ENCODE measurements at regions not wholly inside any gene's neighbourhood (a gene's known extent, or its start where the extent isn't known, plus 50 kb on each side); places are given as distances from the start of the nearest gene placed in this dataset.

DNA sequence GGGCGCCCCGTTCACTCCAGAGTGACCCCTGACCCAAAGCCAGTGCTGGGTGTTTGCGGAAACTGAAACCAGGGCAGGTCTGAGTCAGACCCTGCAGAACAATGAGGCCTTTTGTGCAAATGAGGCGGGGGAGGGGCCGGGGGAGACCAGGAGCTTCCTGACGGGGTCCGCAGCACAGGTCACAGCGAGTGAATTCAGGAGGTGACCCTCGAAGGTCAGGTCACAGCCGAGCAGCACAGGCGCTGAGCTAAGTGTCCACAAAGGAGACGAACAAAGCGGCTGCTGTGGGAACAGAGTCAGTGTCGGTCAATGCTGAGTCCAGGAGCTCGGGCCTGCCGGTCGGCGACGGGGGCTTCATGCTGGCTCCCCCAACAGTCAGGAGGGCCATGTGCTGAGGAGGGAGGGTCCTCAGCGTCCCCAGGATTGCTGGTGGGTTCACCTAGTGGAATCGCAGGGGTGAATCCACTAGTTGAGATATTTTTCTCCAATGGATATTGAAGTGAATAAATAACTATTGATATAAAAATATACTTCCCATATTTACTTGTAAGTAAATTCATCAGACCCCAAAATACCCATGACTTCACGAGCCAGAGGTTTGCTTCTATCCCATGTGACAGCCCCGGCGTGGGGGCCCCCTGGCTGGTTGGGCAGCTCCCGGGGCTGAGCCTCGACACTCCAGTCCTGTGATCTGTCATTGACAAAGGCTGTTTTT, 188.4 kb upstream of the SULF2 start (continued):
- TF ChIP-seq, protein P1, sequence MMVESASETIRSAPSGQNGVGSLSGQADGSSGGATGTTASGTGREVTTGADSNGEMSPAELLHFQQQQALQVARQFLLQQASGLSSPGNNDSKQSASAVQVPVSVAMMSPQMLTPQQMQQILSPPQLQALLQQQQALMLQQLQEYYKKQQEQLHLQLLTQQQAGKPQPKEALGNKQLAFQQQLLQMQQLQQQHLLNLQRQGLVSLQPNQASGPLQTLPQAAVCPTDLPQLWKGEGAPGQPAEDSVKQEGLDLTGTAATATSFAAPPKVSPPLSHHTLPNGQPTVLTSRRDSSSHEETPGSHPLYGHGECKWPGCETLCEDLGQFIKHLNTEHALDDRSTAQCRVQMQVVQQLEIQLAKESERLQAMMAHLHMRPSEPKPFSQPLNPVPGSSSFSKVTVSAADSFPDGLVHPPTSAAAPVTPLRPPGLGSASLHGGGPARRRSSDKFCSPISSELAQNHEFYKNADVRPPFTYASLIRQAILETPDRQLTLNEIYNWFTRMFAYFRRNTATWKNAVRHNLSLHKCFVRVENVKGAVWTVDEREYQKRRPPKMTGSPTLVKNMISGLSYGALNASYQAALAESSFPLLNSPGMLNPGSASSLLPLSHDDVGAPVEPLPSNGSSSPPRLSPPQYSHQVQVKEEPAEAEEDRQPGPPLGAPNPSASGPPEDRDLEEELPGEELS (CRISPR knock-in tag; IDR thresholded peaks at IDR 0.05) = peak; percentile 84
- TF ChIP-seq, protein P2, sequence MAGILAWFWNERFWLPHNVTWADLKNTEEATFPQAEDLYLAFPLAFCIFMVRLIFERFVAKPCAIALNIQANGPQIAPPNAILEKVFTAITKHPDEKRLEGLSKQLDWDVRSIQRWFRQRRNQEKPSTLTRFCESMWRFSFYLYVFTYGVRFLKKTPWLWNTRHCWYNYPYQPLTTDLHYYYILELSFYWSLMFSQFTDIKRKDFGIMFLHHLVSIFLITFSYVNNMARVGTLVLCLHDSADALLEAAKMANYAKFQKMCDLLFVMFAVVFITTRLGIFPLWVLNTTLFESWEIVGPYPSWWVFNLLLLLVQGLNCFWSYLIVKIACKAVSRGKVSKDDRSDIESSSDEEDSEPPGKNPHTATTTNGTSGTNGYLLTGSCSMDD (CRISPR knock-in tag; IDR thresholded peaks at IDR 0.05) = no peak
- TF ChIP-seq CCDC6 (CRISPR knock-in tag; IDR thresholded peaks at IDR 0.05) (no peak), PPARG (CRISPR knock-in tag; conservative IDR thresholded peaks at IDR 0.05) (peak; percentile 97), NKX3-1 (CRISPR knock-in tag; IDR thresholded peaks at IDR 0.05) (0 out of 2 replicates have a peak, but pooled peaks have one; percentile 43), SSRP1 (CRISPR knock-in tag; IDR thresholded peaks at IDR 0.05) (peak; percentile 13; the same call in 1 of the 2 replicates), ZNF20 (CRISPR knock-in tag; IDR thresholded peaks at IDR 0.05) (no peak), ZNF496 (CRISPR knock-in tag; IDR thresholded peaks at IDR 0.05; ENCODE audit: insufficient replicate concordance) (no peak), EZH2 (conservative IDR thresholded peaks at IDR 0.05; ENCODE audit: low read depth, low read length) (no peak), ZNF264 (CRISPR knock-in tag; IDR thresholded peaks at IDR 0.05) (peak; percentile 93), ZNF615 (CRISPR knock-in tag; IDR thresholded peaks at IDR 0.05; ENCODE audit: borderline replicate concordance) (no peak), GTF3A (CRISPR knock-in tag; conservative IDR thresholded peaks at IDR 0.05) (no peak), ZNF607 (CRISPR knock-in tag; IDR thresholded peaks at IDR 0.05; ENCODE audit: borderline replicate concordance) (peak; percentile 90), PHF5A (CRISPR knock-in tag; IDR thresholded peaks at IDR 0.05; ENCODE audit: low read depth, unreplicated experiment) (peak; percentile 83)
- TF ChIP-seq, protein P3, sequence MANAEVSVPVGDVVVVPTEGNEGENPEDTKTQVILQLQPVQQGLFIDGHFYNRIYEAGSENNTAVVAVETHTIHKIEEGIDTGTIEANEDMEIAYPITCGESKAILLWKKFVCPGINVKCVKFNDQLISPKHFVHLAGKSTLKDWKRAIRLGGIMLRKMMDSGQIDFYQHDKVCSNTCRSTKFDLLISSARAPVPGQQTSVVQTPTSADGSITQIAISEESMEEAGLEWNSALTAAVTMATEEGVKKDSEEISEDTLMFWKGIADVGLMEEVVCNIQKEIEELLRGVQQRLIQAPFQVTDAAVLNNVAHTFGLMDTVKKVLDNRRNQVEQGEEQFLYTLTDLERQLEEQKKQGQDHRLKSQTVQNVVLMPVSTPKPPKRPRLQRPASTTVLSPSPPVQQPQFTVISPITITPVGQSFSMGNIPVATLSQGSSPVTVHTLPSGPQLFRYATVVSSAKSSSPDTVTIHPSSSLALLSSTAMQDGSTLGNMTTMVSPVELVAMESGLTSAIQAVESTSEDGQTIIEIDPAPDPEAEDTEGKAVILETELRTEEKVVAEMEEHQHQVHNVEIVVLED (CRISPR knock-in tag; IDR thresholded peaks at IDR 0.05; ENCODE audit: borderline replicate concordance) = peak; percentile 61
- TF ChIP-seq, protein P4, sequence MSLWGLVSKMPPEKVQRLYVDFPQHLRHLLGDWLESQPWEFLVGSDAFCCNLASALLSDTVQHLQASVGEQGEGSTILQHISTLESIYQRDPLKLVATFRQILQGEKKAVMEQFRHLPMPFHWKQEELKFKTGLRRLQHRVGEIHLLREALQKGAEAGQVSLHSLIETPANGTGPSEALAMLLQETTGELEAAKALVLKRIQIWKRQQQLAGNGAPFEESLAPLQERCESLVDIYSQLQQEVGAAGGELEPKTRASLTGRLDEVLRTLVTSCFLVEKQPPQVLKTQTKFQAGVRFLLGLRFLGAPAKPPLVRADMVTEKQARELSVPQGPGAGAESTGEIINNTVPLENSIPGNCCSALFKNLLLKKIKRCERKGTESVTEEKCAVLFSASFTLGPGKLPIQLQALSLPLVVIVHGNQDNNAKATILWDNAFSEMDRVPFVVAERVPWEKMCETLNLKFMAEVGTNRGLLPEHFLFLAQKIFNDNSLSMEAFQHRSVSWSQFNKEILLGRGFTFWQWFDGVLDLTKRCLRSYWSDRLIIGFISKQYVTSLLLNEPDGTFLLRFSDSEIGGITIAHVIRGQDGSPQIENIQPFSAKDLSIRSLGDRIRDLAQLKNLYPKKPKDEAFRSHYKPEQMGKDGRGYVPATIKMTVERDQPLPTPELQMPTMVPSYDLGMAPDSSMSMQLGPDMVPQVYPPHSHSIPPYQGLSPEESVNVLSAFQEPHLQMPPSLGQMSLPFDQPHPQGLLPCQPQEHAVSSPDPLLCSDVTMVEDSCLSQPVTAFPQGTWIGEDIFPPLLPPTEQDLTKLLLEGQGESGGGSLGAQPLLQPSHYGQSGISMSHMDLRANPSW (CRISPR knock-in tag; IDR thresholded peaks at IDR 0.05; ENCODE audit: borderline replicate concordance) = peak; percentile 81; the same call in 1 of the 2 replicates
- TF ChIP-seq, protein P5, sequence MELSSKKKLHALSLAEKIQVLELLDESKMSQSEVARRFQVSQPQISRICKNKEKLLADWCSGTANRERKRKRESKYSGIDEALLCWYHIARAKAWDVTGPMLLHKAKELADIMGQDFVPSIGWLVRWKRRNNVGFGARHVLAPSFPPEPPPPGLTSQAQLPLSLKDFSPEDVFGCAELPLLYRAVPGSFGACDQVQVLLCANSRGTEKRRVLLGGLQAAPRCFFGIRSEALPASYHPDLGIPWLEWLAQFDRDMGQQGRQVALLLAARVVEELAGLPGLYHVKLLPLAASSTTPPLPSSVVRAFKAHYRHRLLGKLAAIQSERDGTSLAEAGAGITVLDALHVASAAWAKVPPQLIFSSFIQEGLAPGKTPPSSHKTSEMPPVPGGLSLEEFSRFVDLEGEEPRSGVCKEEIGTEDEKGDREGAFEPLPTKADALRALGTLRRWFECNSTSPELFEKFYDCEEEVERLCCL (CRISPR knock-in tag; IDR thresholded peaks at IDR 0.05; ENCODE audit: borderline replicate concordance) = no peak
- TF ChIP-seq, protein P6, sequence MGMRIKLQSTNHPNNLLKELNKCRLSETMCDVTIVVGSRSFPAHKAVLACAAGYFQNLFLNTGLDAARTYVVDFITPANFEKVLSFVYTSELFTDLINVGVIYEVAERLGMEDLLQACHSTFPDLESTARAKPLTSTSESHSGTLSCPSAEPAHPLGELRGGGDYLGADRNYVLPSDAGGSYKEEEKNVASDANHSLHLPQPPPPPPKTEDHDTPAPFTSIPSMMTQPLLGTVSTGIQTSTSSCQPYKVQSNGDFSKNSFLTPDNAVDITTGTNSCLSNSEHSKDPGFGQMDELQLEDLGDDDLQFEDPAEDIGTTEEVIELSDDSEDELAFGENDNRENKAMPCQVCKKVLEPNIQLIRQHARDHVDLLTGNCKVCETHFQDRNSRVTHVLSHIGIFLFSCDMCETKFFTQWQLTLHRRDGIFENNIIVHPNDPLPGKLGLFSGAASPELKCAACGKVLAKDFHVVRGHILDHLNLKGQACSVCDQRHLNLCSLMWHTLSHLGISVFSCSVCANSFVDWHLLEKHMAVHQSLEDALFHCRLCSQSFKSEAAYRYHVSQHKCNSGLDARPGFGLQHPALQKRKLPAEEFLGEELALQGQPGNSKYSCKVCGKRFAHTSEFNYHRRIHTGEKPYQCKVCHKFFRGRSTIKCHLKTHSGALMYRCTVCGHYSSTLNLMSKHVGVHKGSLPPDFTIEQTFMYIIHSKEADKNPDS (CRISPR knock-in tag; IDR thresholded peaks at IDR 0.05) = no peak
